Ascending aorta (tissue), 2 donors: ENCODE measurements at regions not wholly inside any gene's neighbourhood (a gene's known extent, or its start where the extent isn't known, plus 50 kb on each side); places are given as distances from the start of the nearest gene placed in this dataset.

Experiments used
- DNase-seq, 2 donors: peaks; one replicate each; pipeline ENCODE4 v3.0.0-alpha.2; 2019; ENCODE audit warnings: low spot score in 2 of 2
- H3K27ac ChIP-seq, 2 donors: fragments of 200-600 bp; sonication (generic); one replicate each; pipeline ENCODE4 v1.5.1; 2016 to 2017; ENCODE audit warnings: mild to moderate bottlenecking in 1 of 2
- H3K27me3 ChIP-seq: fragments of 200-600 bp; sonication (generic); one replicate; pipeline ENCODE4 v1.5.1; 2017
- H3K36me3 ChIP-seq, 2 donors: fragments of 200-600 bp; sonication (generic); one replicate each; pipeline ENCODE4 v1.5.1; 2016
- H3K4me1 ChIP-seq, 2 donors: fragments of 200-600 bp; sonication (generic); one replicate each; pipeline ENCODE4 v1.5.1; 2016 to 2017; ENCODE audit warnings: mild to moderate bottlenecking in 1 of 2
- H3K4me3 ChIP-seq, 2 donors: fragments of 200-600 bp; sonication (generic); one replicate each; pipeline ENCODE4 v1.5.1; 2016 to 2017; ENCODE audit warnings: mild to moderate bottlenecking in 1 of 2
- H3K9me3 ChIP-seq, 2 donors: fragments of 200-600 bp; sonication (generic); one replicate each; pipeline ENCODE4 v1.5.1; 2016
- CTCF ChIP-seq, 3 experiments: fragments of 200-600 bp in 2 of 3; fragments of 450-650 bp in 1 of 3; sonication (generic) in 2 of 3; IDR thresholded peaks; one replicate each; pipeline ENCODE4 v1.5.1; 2016 to 2019; ENCODE audit warnings: antibody characterized with exemption in 3 of 3, mild to moderate bottlenecking in 1 of 3, moderate library complexity in 1 of 3
- intact Hi-C: fragments of 100-400 bp; cut with DNase I; formaldehyde crosslinking; loops from one replicate; pipeline ENCODE4 v1.15.1; 2023

- intact Hi-C loops: no loop called here
- H3K27me3 ChIP-seq: no peaks in the 10 kb centered on the region
- no peaks in the 10 kb centered on the region for H3K36me3 ChIP-seq
- no peak overlapping the region for H3K27ac ChIP-seq
- no peak for TF ChIP-seq CTCF (IDR thresholded peaks at IDR 0.05)
- no peak for DNase-seq
- H3K4me1 ChIP-seq: no peaks in the 10 kb centered on the region
- H3K4me3 ChIP-seq: no peak overlapping the region
- peaks cover 0 to 12% of the 10 kb centered on the region in 2 donors for H3K9me3 ChIP-seq
These were observed 219.3 kb upstream of the TMCO5A start for GRCh38 chr15:37715101-37715500.

- intact Hi-C loops: no loop called here
- no peak for TF ChIP-seq CTCF (IDR thresholded peaks at IDR 0.05)
These were observed 214.2 kb upstream of the TMCO5A start for GRCh38 chr15:37720267-37720666.

DNA sequence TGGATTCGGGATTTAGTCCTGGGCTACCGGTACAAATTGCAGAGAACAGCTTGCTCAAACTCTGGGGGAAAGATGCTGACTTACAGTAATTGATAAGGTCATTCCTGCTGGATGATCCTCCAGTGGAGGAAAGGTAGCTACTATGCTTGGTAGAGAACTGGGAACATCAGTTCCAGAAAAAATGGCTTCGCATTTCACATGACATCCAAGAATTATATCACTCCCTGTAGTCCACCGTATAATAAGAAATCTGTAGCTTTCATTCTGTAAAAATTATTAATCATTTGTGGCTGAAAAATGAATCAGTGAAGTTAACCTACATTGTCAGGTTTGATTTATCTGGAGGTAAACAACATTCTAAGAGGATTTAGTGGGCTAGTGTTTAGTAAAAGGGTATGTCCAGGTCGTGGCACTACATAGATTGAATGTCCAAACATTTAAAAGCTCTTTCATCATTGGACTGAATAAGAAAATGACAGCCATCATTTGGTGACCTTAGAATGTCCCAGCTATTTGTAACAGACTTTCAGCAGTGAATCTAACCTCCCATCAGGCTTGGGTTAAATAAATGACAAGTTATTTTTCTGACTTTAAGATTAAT, 203.2 kb upstream of the TMCO5A start:
- intact Hi-C loops: no loop called here
- no peaks in the 10 kb centered on the region for H3K4me1 ChIP-seq
- H3K9me3 ChIP-seq: no peaks in the 10 kb centered on the region

More at GRCh38 chr15:37720267-37720666, 214.2 kb upstream of the TMCO5A start:
- DNase-seq: no peak
- H3K9me3 ChIP-seq: no peaks in the 10 kb centered on the region
- peaks cover 0 to 2% of the 10 kb centered on the region in 2 donors for H3K4me1 ChIP-seq
- no peak overlapping the region for H3K4me3 ChIP-seq
- no peaks in the 10 kb centered on the region for H3K36me3 ChIP-seq
- H3K27me3 ChIP-seq: no peaks in the 10 kb centered on the region
- H3K27ac ChIP-seq: no peak overlapping the region

DNA sequence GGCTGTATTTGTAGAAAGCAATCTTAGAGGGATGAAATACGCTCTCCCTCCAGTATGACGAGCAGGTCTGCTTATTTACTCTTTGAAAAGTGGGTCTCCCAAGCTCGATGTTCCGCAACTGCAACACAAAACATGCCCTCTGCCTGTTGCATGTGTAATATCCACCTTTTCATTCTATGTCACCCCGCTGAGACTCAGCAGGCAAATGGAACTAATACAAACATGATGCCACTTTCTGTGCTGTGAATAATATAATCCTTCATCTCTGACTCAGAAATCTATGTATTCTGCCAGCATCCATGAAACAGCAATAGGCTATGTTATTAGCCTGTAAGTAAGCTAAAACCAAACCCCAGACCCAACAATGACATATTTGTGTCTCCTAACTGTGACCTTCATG, 200.8 kb upstream of the TMCO5A start:
- H3K27me3 ChIP-seq: no peaks in the 10 kb centered on the region
- no peak for TF ChIP-seq CTCF (IDR thresholded peaks at IDR 0.05)
- no peak for DNase-seq

More for the DNA sequence above, 203.2 kb upstream of the TMCO5A start:
- Histone ChIP-seq H3K4me3 (no peak overlapping the region), H3K27ac (no peak overlapping the region), H3K27me3 (no peaks in the 10 kb centered on the region), H3K36me3 (no peaks in the 10 kb centered on the region)
- DNase-seq: no peak
- TF ChIP-seq CTCF (IDR thresholded peaks at IDR 0.05): no peak

DNA sequence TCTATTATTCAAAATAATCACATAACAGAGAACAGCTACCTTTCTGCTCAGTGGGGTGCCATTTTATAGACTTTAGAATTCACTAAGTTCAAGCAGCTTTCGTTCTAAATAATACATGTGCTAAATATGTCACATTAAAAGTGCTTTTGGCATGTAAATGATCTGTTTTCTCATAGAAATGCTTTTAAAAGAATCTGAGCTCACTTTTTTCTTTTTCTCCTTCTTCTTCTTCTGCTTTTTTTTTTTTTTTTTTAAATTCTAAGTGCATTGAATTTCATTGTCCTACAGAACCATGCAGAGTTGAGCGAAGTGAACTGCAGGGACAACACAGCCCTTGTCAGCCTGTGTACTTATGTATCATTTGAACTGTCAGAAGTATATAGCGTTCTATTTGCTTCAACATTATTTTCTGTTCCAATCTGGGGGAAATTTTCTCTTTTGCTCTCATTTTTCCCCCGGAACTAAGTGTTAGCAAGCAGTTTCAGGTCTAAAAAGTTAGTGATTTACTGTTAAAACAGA, 193.8 kb upstream of the TMCO5A start:
- Histone ChIP-seq H3K4me3 (no peak overlapping the region), H3K27me3 (no peaks in the 10 kb centered on the region), H3K27ac (no peak overlapping the region), H3K9me3 (no peaks in the 10 kb centered on the region), H3K36me3 (no peaks in the 10 kb centered on the region), H3K4me1 (no peaks in the 10 kb centered on the region)
- intact Hi-C loops: no loop called here
- no peak for DNase-seq
- TF ChIP-seq CTCF (IDR thresholded peaks at IDR 0.05): no peak

More for the DNA sequence above, 200.8 kb upstream of the TMCO5A start:
- Histone ChIP-seq H3K4me3 (no peak overlapping the region), H3K9me3 (no peaks in the 10 kb centered on the region), H3K4me1 (no peaks in the 10 kb centered on the region), H3K27ac (no peak overlapping the region), H3K36me3 (no peaks in the 10 kb centered on the region)
- intact Hi-C loops: no loop called here
